ENCODE measurements at regions not wholly inside any gene's neighbourhood (a gene's known extent, or its start where the extent isn't known, plus 50 kb on each side); places are given as distances from the start of the nearest gene placed in this dataset.

GRCh38 chr5:124161266-124161665, 585.2 kb downstream of the ZNF608 start:
- Histone ChIP-seq H3K23me2 (ENCODE audit: low read depth, low read length) (no peaks in the 10 kb centered on the region), H4K5ac (ENCODE audit: insufficient read length, low read depth, low read length) (no peak overlapping the region), H3K79me1 (ENCODE audit: low read depth, low read length) (no peaks in the 10 kb centered on the region), H4K8ac (ENCODE audit: extremely low read depth, insufficient read depth, low read length) (no peak overlapping the region), H3K23ac (ENCODE audit: insufficient read length) (no peak overlapping the region), H3K14ac (ENCODE audit: insufficient read length) (no peak overlapping the region), H3K4me1 (replicated peaks in 1 of 4; ENCODE audit: control insufficient read depth in 3 of 4, insufficient read depth in 4 of 4, low read length in 3 of 4) (no peaks in the 10 kb centered on the region), H3K36me3 (ENCODE audit: control insufficient read depth in 2 of 4, insufficient read depth in 4 of 4, low read length in 3 of 4) (no peaks in the 10 kb centered on the region; a peak in 1 of 8 replicates), H2AFZ (ENCODE audit: low read length) (no peak overlapping the region), H3K27me3 (replicated peaks in 1 of 4; ENCODE audit: control insufficient read depth in 3 of 4, extremely low read depth in 1 of 4, insufficient read depth in 3 of 4, low read length in 3 of 4) (no peaks in the 10 kb centered on the region), H2AK5ac (ENCODE audit: low read depth, low read length) (no peak overlapping the region), H3K4ac (replicated peaks; ENCODE audit: insufficient read length, low read depth, low read length) (no peak overlapping the region), H4K91ac (replicated peaks; ENCODE audit: insufficient read length, low read length) (no peak overlapping the region), H3K18ac (ENCODE audit: extremely low read depth, low read length) (no peak overlapping the region), H3K9me3 (ENCODE audit: insufficient read depth in 2 of 2, low read depth in 1 of 2, low read length in 1 of 2) (no peaks in the 10 kb centered on the region; a peak in 1 of 4 replicates), H3K79me2 (ENCODE audit: control insufficient read depth in 1 of 2, insufficient read depth in 2 of 2, low read length in 2 of 2) (no peaks in the 10 kb centered on the region), H2BK120ac (replicated peaks; ENCODE audit: low read depth, low read length) (no peak overlapping the region), H3K56ac (replicated peaks; ENCODE audit: insufficient read length, low read depth, low read length) (no peak overlapping the region), H2BK5ac (ENCODE audit: low read depth, low read length) (no peak overlapping the region), H3K27ac (ENCODE audit: low read depth, low read length) (no peak overlapping the region), H2BK20ac (ENCODE audit: low read length) (no peak overlapping the region), H2BK15ac (ENCODE audit: low read length) (no peak overlapping the region), H2BK12ac (ENCODE audit: low read depth, low read length) (no peak overlapping the region), H3K4me3 (ENCODE audit: extremely low read depth in 1 of 4, insufficient read depth in 2 of 4, low read depth in 3 of 4, low read length in 4 of 4) (no peak overlapping the region), H3K9ac (replicated peaks in 1 of 4; ENCODE audit: extremely low read depth in 1 of 4, low read depth in 3 of 4, low read length in 3 of 4) (no peak overlapping the region), H3K4me2 (ENCODE audit: insufficient read depth in 1 of 2, low read depth in 2 of 2, low read length in 2 of 2) (no peak overlapping the region), H4K20me1 (replicated peaks in 1 of 2; ENCODE audit: control insufficient read depth in 1 of 2, insufficient read depth in 2 of 2, low read length in 2 of 2) (no peaks in the 10 kb centered on the region)
- DNase-seq (ENCODE audit: low read depth in 1 of 2, low spot score in 2 of 2): no peak
- 93% methylated on average over 5 of the region's 5 CpGs; no CpG with 5 or more reads in 1 of the 2 experiments for WGBS, 2 experiments (ENCODE audit: extremely low coverage in 1 of 2, insufficient coverage in 1 of 2, insufficient read length in 1 of 2, insufficient replicate concordance in 2 of 2, low coverage in 1 of 2, low lambda C conversion rate in 2 of 2, missing lambda C conversion rate in 1 of 2)
- no peak for FAIRE-seq
- POLR2A ChIA-PET (ENCODE audit: partially characterized antibody): no interaction called here
- CTCF ChIA-PET (ENCODE audit: partially characterized antibody): interaction anchor here (0.7 to 1.8 kb wide), 2 partner anchors 11 to 400 kb away, joined by 3 to 6 read pairs; no protein-coding TSS in a partner anchor
- TF ChIP-seq, protein P1, sequence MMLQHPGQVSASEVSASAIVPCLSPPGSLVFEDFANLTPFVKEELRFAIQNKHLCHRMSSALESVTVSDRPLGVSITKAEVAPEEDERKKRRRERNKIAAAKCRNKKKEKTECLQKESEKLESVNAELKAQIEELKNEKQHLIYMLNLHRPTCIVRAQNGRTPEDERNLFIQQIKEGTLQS (IDR thresholded peaks at IDR 0.05; ENCODE audit: insufficient read depth, low read depth, low read length): no peak
- no peak for TF ChIP-seq TAF1 (IDR thresholded peaks at IDR 0.05; ENCODE audit: low read depth, low read length)
- no peak for TF ChIP-seq EP300 (IDR thresholded peaks at IDR 0.05; ENCODE audit: borderline replicate concordance in 1 of 2, low read depth in 2 of 2, low read length in 2 of 2)
- TF ChIP-seq ATF2 (IDR thresholded peaks at IDR 0.05; ENCODE audit: low read length): no peak
- no peak for TF ChIP-seq CBX8 (IDR thresholded peaks at IDR 0.05; ENCODE audit: borderline replicate concordance, low read depth, low read length)
- TF ChIP-seq RBBP5 (IDR thresholded peaks at IDR 0.05; ENCODE audit: borderline replicate concordance, low read depth, low read length): no peak
- no peak for TF ChIP-seq GABPA (IDR thresholded peaks at IDR 0.05; ENCODE audit: borderline replicate concordance, insufficient read depth, low read length)
- no peak for TF ChIP-seq SIRT6 (IDR thresholded peaks at IDR 0.05; ENCODE audit: low read length)
- no peak for TF ChIP-seq CTCF (IDR thresholded peaks at IDR 0.05; ENCODE audit: control extremely low read depth in 1 of 3, insufficient read depth in 1 of 3, low read depth in 1 of 3, low read length in 3 of 3)

All from H1 (cell line).